GM12878 (cell line): ENCODE measurements at regions not wholly inside any gene's neighbourhood (a gene's known extent, or its start where the extent isn't known, plus 50 kb on each side); places are given as distances from the start of the nearest gene placed in this dataset.

Experiments
- NR2C1 ChIP-seq: fragments of 450-650 bp; IDR thresholded peaks from 2 replicates; pipeline ENCODE4 v1.6.1; 2017; ENCODE audit warnings: antibody characterized with exemption, mild to moderate bottlenecking, moderate library complexity
- RAD21 ChIP-seq: IDR thresholded peaks from 2 replicates; pipeline ENCODE4 v1.6.1; 2011; ENCODE audit warnings: mild to moderate bottlenecking, low read depth, low read length, moderate library complexity; ENCODE audit not compliant: insufficient read depth
- ZBTB40 ChIP-seq: fragments of 450-650 bp; IDR thresholded peaks from 2 replicates; pipeline ENCODE4 v1.6.1; 2016; ENCODE audit warnings: mild to moderate bottlenecking, moderate library complexity, borderline replicate concordance

DNA sequence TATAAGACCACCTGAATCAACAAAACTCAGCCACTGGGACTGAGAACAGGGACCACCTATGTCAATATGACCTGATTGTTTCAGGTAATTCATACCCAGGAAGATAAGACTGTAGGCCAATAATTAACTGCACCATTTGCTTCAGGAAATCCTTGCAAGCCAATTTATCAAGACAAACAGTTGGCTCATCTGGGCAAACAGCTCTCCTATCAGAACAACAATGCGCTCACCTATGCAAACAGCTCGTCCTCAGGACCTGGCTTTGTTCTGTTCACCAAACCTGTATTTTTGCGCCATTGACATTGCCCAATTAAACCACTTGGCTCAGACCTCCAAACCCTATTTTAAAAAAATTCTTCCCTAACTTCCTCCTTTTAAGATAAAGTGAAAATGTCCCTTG is 92.3 kb upstream of the MARCHF11 start:
- TF ChIP-seq ZBTB40 = no peak
- TF ChIP-seq NR2C1 = no peak
- no peak for TF ChIP-seq RAD21
